Activated B cell treated with CpG ODN at 0.5 μM for 24 hours (primary cell): ENCODE measurements at regions not wholly inside any gene's neighbourhood (a gene's known extent, or its start where the extent isn't known, plus 50 kb on each side); places are given as distances from the start of the nearest gene placed in this dataset.

Source experiments
- ATAC-seq: fragments of 200-7000 bp; cut with Tn5 transposase; one replicate; pipeline ENCODE4 v1.10.0; 2021; ENCODE audit warnings: low read depth, mild to moderate bottlenecking, moderate library complexity
- CTCF ChIA-PET: fragments of 350-600 bp; sonication (Branson Sonifier 250); formaldehyde crosslinking; loops from one replicate; lab custom pipeline; 2021; ENCODE audit warnings: antibody characterized with exemption; lab: Charles Lee
- POLR2A ChIA-PET: fragments of 350-600 bp; sonication (Branson Sonifier 250); formaldehyde crosslinking; loops from one replicate; lab custom pipeline; 2021; ENCODE audit warnings: antibody characterized with exemption; lab: Charles Lee
- DNase-seq: peaks from one replicate; pipeline ENCODE4 v3.0.0; 2022
- H3K27ac Mint-ChIP-seq: one replicate; pipeline ENCODE4 v1.8.0; 2020; ENCODE audit warnings: mixed read lengths
- H3K27me3 Mint-ChIP-seq: one replicate; pipeline ENCODE4 v1.8.0; 2021; ENCODE audit warnings: mixed read lengths
- H3K36me3 Mint-ChIP-seq: one replicate; pipeline ENCODE4 v1.8.0; 2021; ENCODE audit warnings: low read depth, mixed read lengths
- H3K4me1 Mint-ChIP-seq: one replicate; pipeline ENCODE4 v1.8.0; 2021; ENCODE audit warnings: mixed read lengths
- H3K4me3 Mint-ChIP-seq: one replicate; pipeline ENCODE4 v1.8.0; 2020; ENCODE audit warnings: mild to moderate bottlenecking, mixed read lengths
- H3K9me3 Mint-ChIP-seq: one replicate; pipeline ENCODE4 v1.8.0; 2020; ENCODE audit warnings: mixed read lengths
- CTCF ChIP-seq: fragments of 200-600 bp; IDR thresholded peaks from one replicate; pipeline ENCODE4 v1.8.0; 2022; ENCODE audit warnings: antibody characterized with exemption, mild to moderate bottlenecking
- intact Hi-C: fragments of 100-400 bp; cut with micrococcal nuclease; formaldehyde crosslinking; loops from one replicate; pipeline ENCODE4 v1.15.1; 2024

GRCh38 chr11:13220148-13220547, 57.4 kb upstream of the BMAL1 start:
- no peak for TF ChIP-seq CTCF
- H3K4me1 Mint-ChIP-seq: no peaks in the 10 kb centered on the region
- DNase-seq: no peak
- ATAC-seq: no peak
- ChIA-PET POLR2A (no interaction called here), CTCF (no interaction called here)
- no peaks in the 10 kb centered on the region for H3K36me3 Mint-ChIP-seq
- no peaks in the 10 kb centered on the region for H3K9me3 Mint-ChIP-seq
- intact Hi-C loops: no loop called here
- no peaks in the 10 kb centered on the region for H3K27me3 Mint-ChIP-seq
- H3K4me3 Mint-ChIP-seq: no peak overlapping the region
- no peak overlapping the region for H3K27ac Mint-ChIP-seq

- POLR2A ChIA-PET: no interaction called here
- ATAC-seq (no peak), DNase-seq (no peak)
- H3K9me3 Mint-ChIP-seq: no peaks in the 10 kb centered on the region
- no peaks in the 10 kb centered on the region for H3K4me1 Mint-ChIP-seq
- no peaks in the 10 kb centered on the region for H3K36me3 Mint-ChIP-seq
- no peak overlapping the region for H3K27ac Mint-ChIP-seq
- H3K4me3 Mint-ChIP-seq: no peak overlapping the region
- CTCF ChIA-PET: no interaction called here
- no peaks in the 10 kb centered on the region for H3K27me3 Mint-ChIP-seq
- intact Hi-C loops: no loop called here
- no peak for TF ChIP-seq CTCF
Measured at GRCh38 chr11:13221722-13222121, 55.9 kb upstream of the BMAL1 start.

- H3K9me3 Mint-ChIP-seq: no peaks in the 10 kb centered on the region
- no peak overlapping the region for H3K27ac Mint-ChIP-seq
- DNase-seq (no peak), ATAC-seq (no peak)
- no peak overlapping the region for H3K4me3 Mint-ChIP-seq
- H3K27me3 Mint-ChIP-seq: no peaks in the 10 kb centered on the region
- ChIA-PET POLR2A (no interaction called here), CTCF (no interaction called here)
- H3K4me1 Mint-ChIP-seq: no peaks in the 10 kb centered on the region
- TF ChIP-seq CTCF: no peak
- intact Hi-C loops: no loop called here
- no peaks in the 10 kb centered on the region for H3K36me3 Mint-ChIP-seq
Measured at GRCh38 chr11:13222285-13222684, 55.3 kb upstream of the BMAL1 start.

GRCh38 chr11:13223112-13223511, 54.5 kb upstream of the BMAL1 start:
- CTCF ChIA-PET: no interaction called here

GRCh38 chr11:13224324-13224723, 53.3 kb upstream of the BMAL1 start:
- ChIA-PET CTCF (no interaction called here), POLR2A (no interaction called here)
- peaks cover 17% of the 10 kb centered on the region for H3K4me1 Mint-ChIP-seq
- H3K4me3 Mint-ChIP-seq: no peak overlapping the region
- ATAC-seq (no peak), DNase-seq (no peak)
- no peaks in the 10 kb centered on the region for H3K36me3 Mint-ChIP-seq
- no peak overlapping the region for H3K27ac Mint-ChIP-seq
- no peaks in the 10 kb centered on the region for H3K27me3 Mint-ChIP-seq
- H3K9me3 Mint-ChIP-seq: no peaks in the 10 kb centered on the region
- no peak for TF ChIP-seq CTCF
- intact Hi-C loops: no loop called here

More at GRCh38 chr11:13223112-13223511, 54.5 kb upstream of the BMAL1 start:
- no peak for ATAC-seq
- no peaks in the 10 kb centered on the region for H3K9me3 Mint-ChIP-seq
- H3K4me3 Mint-ChIP-seq: no peak overlapping the region
- no peak for TF ChIP-seq CTCF
- peaks cover 5% of the 10 kb centered on the region for H3K4me1 Mint-ChIP-seq
- intact Hi-C loops: no loop called here
- no peaks in the 10 kb centered on the region for H3K36me3 Mint-ChIP-seq
- no peak for DNase-seq
- POLR2A ChIA-PET: no interaction called here
- H3K27ac Mint-ChIP-seq: no peak overlapping the region
- no peaks in the 10 kb centered on the region for H3K27me3 Mint-ChIP-seq
